ENCODE measurements at regions not wholly inside any gene's neighbourhood (a gene's known extent, or its start where the extent isn't known, plus 50 kb on each side); places are given as distances from the start of the nearest gene placed in this dataset.
A peak's percentile ranks its signal among the peaks of the same experiment; 100 is the strongest.

DNA sequence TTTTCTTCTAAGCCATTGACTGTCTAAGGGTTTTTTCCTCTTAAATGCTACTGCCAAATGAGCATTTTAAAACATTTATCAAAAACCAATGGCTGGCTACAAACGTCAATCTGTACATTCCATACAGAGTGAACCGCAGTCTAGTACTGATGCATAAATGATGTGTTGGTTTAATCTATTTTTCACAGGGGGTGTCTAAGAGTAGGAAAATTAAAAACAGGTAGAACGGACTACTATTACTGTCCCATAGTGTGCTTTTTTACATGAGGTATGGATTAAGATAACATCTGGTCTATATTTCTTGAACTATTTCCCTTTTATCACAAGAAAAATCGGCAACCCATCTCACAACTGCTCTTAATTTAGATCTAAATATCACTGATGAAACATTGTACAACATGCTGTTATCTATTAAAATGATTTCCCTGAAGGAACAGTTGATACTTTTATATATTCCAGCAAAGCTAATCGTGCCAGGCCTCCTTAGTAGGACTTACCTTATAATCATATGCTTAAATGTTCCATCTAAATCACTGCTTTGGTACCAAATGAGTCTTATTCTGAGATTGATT, 172.9 kb upstream of the CDKN3 start:
- Histone ChIP-seq H4K5ac (ENCODE audit: low read length) (no peak overlapping the region), H3K4me3 (ENCODE audit: low read length) (no peak overlapping the region), H3K36me3 (ENCODE audit: control insufficient read depth, insufficient read depth, low read length) (no peaks in the 10 kb centered on the region), H3K4me1 (ENCODE audit: control insufficient read depth, low read depth, low read length) (peaks cover 4% of the 10 kb centered on the region), H2BK120ac (ENCODE audit: low read depth, low read length) (no peak overlapping the region), H2BK5ac (ENCODE audit: low read length) (no peak overlapping the region), H3K79me1 (ENCODE audit: low read length) (no peaks in the 10 kb centered on the region), H3K56ac (ENCODE audit: low read length) (no peak overlapping the region), H4K8ac (ENCODE audit: low read depth, low read length) (no peak overlapping the region), H3K18ac (ENCODE audit: low read length) (no peak overlapping the region), H3K4ac (ENCODE audit: low read depth, low read length) (no peak overlapping the region), H3K27ac (ENCODE audit: low read depth, low read length) (no peak overlapping the region), H3K9ac (ENCODE audit: low read length) (no peak overlapping the region), H3K27me3 (ENCODE audit: insufficient read depth, low read length, poor library complexity) (peaks cover 6% of the 10 kb centered on the region), H2AK5ac (ENCODE audit: low read length) (no peak overlapping the region), H2BK15ac (replicated peaks; ENCODE audit: low read depth) (no peak overlapping the region), H3K79me2 (ENCODE audit: control insufficient read depth, insufficient read depth, low read length) (no peaks in the 10 kb centered on the region), H3K23ac (ENCODE audit: low read length) (no peak overlapping the region), H3K4me2 (ENCODE audit: low read length) (no peak overlapping the region)
- no CpG with 5 or more reads among the region's 5 CpGs for WGBS (ENCODE audit: extremely low coverage, insufficient coverage, low lambda C conversion rate)
- DNase-seq: no peak

DNA sequence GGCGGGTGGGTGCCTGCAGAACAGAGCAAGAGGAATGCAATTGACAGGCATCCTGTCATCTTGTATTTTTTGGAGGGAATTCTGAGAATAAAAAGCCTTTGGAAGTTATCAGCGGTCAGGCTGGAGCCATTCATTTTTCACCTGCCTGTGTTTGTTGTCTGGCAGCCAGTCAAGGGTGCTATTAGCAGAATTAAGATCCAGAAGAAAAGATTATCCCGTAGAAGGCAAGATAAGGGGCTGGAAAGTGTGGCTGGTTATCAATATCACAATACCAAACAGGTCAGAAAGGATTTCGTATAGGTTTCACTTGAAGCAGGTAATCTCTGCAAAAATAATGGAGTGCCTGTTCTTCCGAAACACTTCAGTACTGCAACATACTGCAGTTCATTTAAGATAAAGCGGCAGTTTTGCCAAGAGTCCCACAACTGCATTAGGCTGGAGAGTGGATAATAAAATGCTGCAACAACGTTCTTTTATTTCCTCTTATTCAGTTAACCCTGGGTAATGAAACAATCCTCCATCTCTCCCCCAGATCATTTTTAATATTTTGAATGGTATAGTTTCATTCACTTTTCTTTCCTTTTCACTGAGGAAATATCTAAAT, 171.2 kb upstream of the CDKN3 start:
- Histone ChIP-seq H3K4me2 (ENCODE audit: low read length) (no peak overlapping the region), H3K36me3 (ENCODE audit: control insufficient read depth, insufficient read depth, low read length) (no peaks in the 10 kb centered on the region), H3K27ac (ENCODE audit: low read depth, low read length) (no peak overlapping the region), H3K79me1 (ENCODE audit: low read length) (no peaks in the 10 kb centered on the region), H3K56ac (ENCODE audit: low read length) (no peak overlapping the region), H3K23ac (ENCODE audit: low read length) (no peak overlapping the region), H3K9ac (ENCODE audit: low read length) (no peak overlapping the region), H2BK15ac (replicated peaks; ENCODE audit: low read depth) (no peak overlapping the region), H3K4ac (ENCODE audit: low read depth, low read length) (no peak overlapping the region), H3K79me2 (ENCODE audit: control insufficient read depth, insufficient read depth, low read length) (no peaks in the 10 kb centered on the region), H2AK5ac (ENCODE audit: low read length) (no peak overlapping the region), H3K4me1 (ENCODE audit: control insufficient read depth, low read depth, low read length) (peaks cover 3% of the 10 kb centered on the region), H2BK5ac (ENCODE audit: low read length) (no peak overlapping the region), H3K4me3 (ENCODE audit: low read length) (no peak overlapping the region), H4K8ac (ENCODE audit: low read depth, low read length) (no peak overlapping the region), H4K5ac (ENCODE audit: low read length) (no peak overlapping the region), H3K27me3 (ENCODE audit: insufficient read depth, low read length, poor library complexity) (peaks cover 4% of the 10 kb centered on the region), H3K18ac (ENCODE audit: low read length) (no peak overlapping the region), H2BK120ac (ENCODE audit: low read depth, low read length) (no peak overlapping the region)
- WGBS (ENCODE audit: extremely low coverage, insufficient coverage, low lambda C conversion rate): no CpG with 5 or more reads among the region's 7 CpGs
- DNase-seq: peak; percentile 62

DNA sequence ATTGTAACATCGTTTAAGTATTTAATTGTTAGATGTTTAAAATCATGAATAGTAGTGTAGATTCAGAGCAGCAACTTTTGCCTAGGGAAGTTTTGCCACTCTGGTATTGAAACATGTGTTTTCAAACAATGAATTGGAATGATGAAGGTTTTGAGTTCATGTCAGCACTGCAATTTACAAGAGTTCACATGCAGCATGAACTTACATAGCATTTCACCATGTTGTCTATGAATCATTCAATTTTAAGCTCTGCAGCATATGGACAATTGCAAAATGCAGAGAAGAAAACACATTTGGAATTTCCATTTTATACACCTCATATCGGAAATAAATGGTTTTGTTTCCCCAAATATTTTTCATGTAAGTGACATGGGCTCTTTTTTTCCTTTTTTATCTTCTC, 170.7 kb upstream of the CDKN3 start:
- Histone ChIP-seq H2BK120ac (ENCODE audit: low read depth, low read length) (no peak overlapping the region), H3K27me3 (ENCODE audit: insufficient read depth, low read length, poor library complexity) (no peaks in the 10 kb centered on the region), H3K36me3 (ENCODE audit: control insufficient read depth, insufficient read depth, low read length) (no peaks in the 10 kb centered on the region), H3K4me2 (ENCODE audit: low read length) (no peak overlapping the region), H3K23ac (ENCODE audit: low read length) (no peak overlapping the region), H3K56ac (ENCODE audit: low read length) (no peak overlapping the region), H3K18ac (ENCODE audit: low read length) (no peak overlapping the region), H3K4me1 (ENCODE audit: control insufficient read depth, low read depth, low read length) (no peaks in the 10 kb centered on the region), H3K4ac (ENCODE audit: low read depth, low read length) (no peak overlapping the region), H2AK5ac (ENCODE audit: low read length) (no peak overlapping the region), H3K9ac (ENCODE audit: low read length) (no peak overlapping the region), H2BK15ac (replicated peaks; ENCODE audit: low read depth) (no peak overlapping the region), H4K5ac (ENCODE audit: low read length) (no peak overlapping the region), H2BK5ac (ENCODE audit: low read length) (no peak overlapping the region), H3K27ac (ENCODE audit: low read depth, low read length) (no peak overlapping the region), H3K4me3 (ENCODE audit: low read length) (no peak overlapping the region), H4K8ac (ENCODE audit: low read depth, low read length) (no peak overlapping the region), H3K79me1 (ENCODE audit: low read length) (no peaks in the 10 kb centered on the region), H3K79me2 (ENCODE audit: control insufficient read depth, insufficient read depth, low read length) (no peaks in the 10 kb centered on the region)
- 100% methylated on average over 1 of the region's 2 CpGs for WGBS (ENCODE audit: extremely low coverage, insufficient coverage, low lambda C conversion rate)
- DNase-seq: no peak

DNA sequence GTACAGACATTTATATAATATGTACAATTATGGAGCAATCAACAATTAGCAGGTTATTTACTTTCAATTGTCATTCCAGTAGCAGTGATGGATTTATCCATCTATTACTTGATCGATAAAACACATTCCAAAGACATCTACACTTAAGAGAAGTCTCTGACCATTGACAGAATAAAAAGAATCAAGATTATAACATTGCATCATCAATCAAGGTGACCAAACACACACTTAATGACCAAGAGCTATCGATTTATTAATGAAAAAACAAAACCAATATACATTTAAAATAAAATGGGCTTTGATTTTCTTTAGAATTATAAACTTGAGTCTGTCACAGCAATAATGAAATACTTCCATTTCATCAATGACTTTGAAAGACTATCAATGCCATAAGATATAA, 170.2 kb upstream of the CDKN3 start:
- H2AK5ac ChIP-seq (ENCODE audit: low read length): no peak overlapping the region
- no peak overlapping the region for H2BK120ac ChIP-seq (ENCODE audit: low read depth, low read length)
- H3K9ac ChIP-seq (ENCODE audit: low read length): no peak overlapping the region
- H4K5ac ChIP-seq (ENCODE audit: low read length): no peak overlapping the region
- H3K4me2 ChIP-seq (ENCODE audit: low read length): no peak overlapping the region
- no peaks in the 10 kb centered on the region for H3K27me3 ChIP-seq (ENCODE audit: insufficient read depth, low read length, poor library complexity)
- no peak overlapping the region for H3K4ac ChIP-seq (ENCODE audit: low read depth, low read length)
- no peaks in the 10 kb centered on the region for H3K79me2 ChIP-seq (ENCODE audit: control insufficient read depth, insufficient read depth, low read length)
- no peak overlapping the region for H3K18ac ChIP-seq (ENCODE audit: low read length)
- H3K27ac ChIP-seq (ENCODE audit: low read depth, low read length): no peak overlapping the region
- no peaks in the 10 kb centered on the region for H3K36me3 ChIP-seq (ENCODE audit: control insufficient read depth, insufficient read depth, low read length)
- no CpG with 5 or more reads among the region's 2 CpGs for WGBS (ENCODE audit: extremely low coverage, insufficient coverage, low lambda C conversion rate)
- DNase-seq: no peak
- no peaks in the 10 kb centered on the region for H3K79me1 ChIP-seq (ENCODE audit: low read length)
- no peak overlapping the region for H3K23ac ChIP-seq (ENCODE audit: low read length)
- no peaks in the 10 kb centered on the region for H3K4me1 ChIP-seq (ENCODE audit: control insufficient read depth, low read depth, low read length)
- no peak overlapping the region for H2BK5ac ChIP-seq (ENCODE audit: low read length)
- no peak overlapping the region for H3K4me3 ChIP-seq (ENCODE audit: low read length)
- H3K56ac ChIP-seq (ENCODE audit: low read length): no peak overlapping the region
- no peak overlapping the region for H2BK15ac ChIP-seq (replicated peaks; ENCODE audit: low read depth)
- H4K8ac ChIP-seq (ENCODE audit: low read depth, low read length): no peak overlapping the region

DNA sequence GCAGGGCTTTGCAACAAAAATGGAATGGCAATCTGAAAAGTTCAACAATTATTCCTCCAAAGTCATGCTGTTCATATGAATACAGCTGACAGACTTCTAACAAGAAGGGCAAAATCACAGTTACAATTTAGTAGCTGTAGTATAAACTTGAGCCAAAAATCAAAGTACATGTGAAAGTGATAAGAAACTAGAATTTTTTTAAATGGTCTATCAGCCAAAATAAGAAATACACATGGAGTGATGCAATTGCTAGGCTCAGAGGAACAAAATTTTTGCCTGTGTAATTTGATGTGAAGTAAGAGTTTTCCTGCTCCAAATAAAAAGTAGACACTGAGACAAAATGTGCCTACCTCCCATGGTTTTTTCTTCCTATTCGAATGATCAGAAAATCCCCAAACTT, 167.7 kb upstream of the CDKN3 start:
- Histone ChIP-seq H3K27me3 (ENCODE audit: insufficient read depth, low read length, poor library complexity) (no peaks in the 10 kb centered on the region), H2AK5ac (ENCODE audit: low read length) (no peak overlapping the region), H3K23ac (ENCODE audit: low read length) (no peak overlapping the region), H4K5ac (ENCODE audit: low read length) (no peak overlapping the region), H3K36me3 (ENCODE audit: control insufficient read depth, insufficient read depth, low read length) (no peaks in the 10 kb centered on the region), H3K4me3 (ENCODE audit: low read length) (no peak overlapping the region), H3K27ac (ENCODE audit: low read depth, low read length) (no peak overlapping the region), H3K4ac (ENCODE audit: low read depth, low read length) (no peak overlapping the region), H4K8ac (ENCODE audit: low read depth, low read length) (no peak overlapping the region), H2BK15ac (replicated peaks; ENCODE audit: low read depth) (no peak overlapping the region), H3K79me1 (ENCODE audit: low read length) (no peaks in the 10 kb centered on the region), H3K79me2 (ENCODE audit: control insufficient read depth, insufficient read depth, low read length) (no peaks in the 10 kb centered on the region), H3K56ac (ENCODE audit: low read length) (no peak overlapping the region), H3K4me2 (ENCODE audit: low read length) (no peak overlapping the region), H3K4me1 (ENCODE audit: control insufficient read depth, low read depth, low read length) (no peaks in the 10 kb centered on the region), H2BK5ac (ENCODE audit: low read length) (no peak overlapping the region), H3K18ac (ENCODE audit: low read length) (no peak overlapping the region), H2BK120ac (ENCODE audit: low read depth, low read length) (no peak overlapping the region), H3K9ac (ENCODE audit: low read length) (no peak overlapping the region)
- DNase-seq: no peak
- no CpG with 5 or more reads among the region's 1 CpG for WGBS (ENCODE audit: extremely low coverage, insufficient coverage, low lambda C conversion rate)

DNA sequence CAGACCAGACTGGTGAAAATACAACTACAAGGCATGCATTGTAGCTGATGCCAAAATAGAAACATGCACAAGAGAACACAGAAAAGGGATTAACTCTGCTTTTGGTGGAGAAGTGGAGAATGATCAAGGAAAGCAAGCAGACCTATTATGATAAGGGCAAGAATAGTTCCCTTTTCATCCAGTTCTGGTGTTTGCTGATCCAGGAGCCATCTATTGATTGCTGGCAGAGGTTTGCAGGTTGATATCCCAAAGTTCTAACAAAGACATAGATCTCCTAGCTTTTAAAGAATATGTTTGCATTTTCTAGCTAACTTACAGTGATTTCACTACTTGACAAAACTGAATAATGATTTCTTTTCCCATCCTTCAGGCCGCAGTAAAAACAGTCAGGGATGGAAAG, 166.2 kb upstream of the CDKN3 start:
- no peak overlapping the region for H3K4me3 ChIP-seq (ENCODE audit: low read length)
- no peak overlapping the region for H3K18ac ChIP-seq (ENCODE audit: low read length)
- no peak overlapping the region for H3K56ac ChIP-seq (ENCODE audit: low read length)
- no peak overlapping the region for H3K4ac ChIP-seq (ENCODE audit: low read depth, low read length)
- H3K27me3 ChIP-seq (ENCODE audit: insufficient read depth, low read length, poor library complexity): no peaks in the 10 kb centered on the region
- WGBS (ENCODE audit: extremely low coverage, insufficient coverage, low lambda C conversion rate): no CpG with 5 or more reads among the region's 1 CpG
- DNase-seq: no peak
- no peak overlapping the region for H3K27ac ChIP-seq (ENCODE audit: low read depth, low read length)
- H3K79me1 ChIP-seq (ENCODE audit: low read length): no peaks in the 10 kb centered on the region
- no peak overlapping the region for H4K5ac ChIP-seq (ENCODE audit: low read length)
- no peak overlapping the region for H3K9ac ChIP-seq (ENCODE audit: low read length)
- H3K79me2 ChIP-seq (ENCODE audit: control insufficient read depth, insufficient read depth, low read length): no peaks in the 10 kb centered on the region
- H2AK5ac ChIP-seq (ENCODE audit: low read length): no peak overlapping the region
- H2BK15ac ChIP-seq (replicated peaks; ENCODE audit: low read depth): no peak overlapping the region
- H2BK5ac ChIP-seq (ENCODE audit: low read length): no peak overlapping the region
- no peak overlapping the region for H4K8ac ChIP-seq (ENCODE audit: low read depth, low read length)
- no peak overlapping the region for H3K23ac ChIP-seq (ENCODE audit: low read length)
- H3K36me3 ChIP-seq (ENCODE audit: control insufficient read depth, insufficient read depth, low read length): no peaks in the 10 kb centered on the region
- H3K4me1 ChIP-seq (ENCODE audit: control insufficient read depth, low read depth, low read length): no peaks in the 10 kb centered on the region
- H3K4me2 ChIP-seq (ENCODE audit: low read length): no peak overlapping the region
- no peak overlapping the region for H2BK120ac ChIP-seq (ENCODE audit: low read depth, low read length)
